HG02973 (cell line): ENCODE measurements at regions not wholly inside any gene's neighbourhood (a gene's known extent, or its start where the extent isn't known, plus 50 kb on each side); places are given as distances from the start of the nearest gene placed in this dataset.

Source experiments
- ATAC-seq: cut with Tn5 transposase; IDR thresholded peaks from one replicate; pipeline ENCODE4 v1.9.1; 2021; ENCODE audit warnings: moderate library complexity; ENCODE audit not compliant: unreplicated experiment

- ATAC-seq: no peak
These were observed 163.1 kb upstream of the NPVF start for GRCh38 chr7:25391295-25391861.

- ATAC-seq: no peak
These were observed 163.8 kb upstream of the NPVF start for GRCh38 chr7:25391961-25392587.

- ATAC-seq: no peak
These were observed 164.5 kb upstream of the NPVF start for GRCh38 chr7:25392588-25393338.

- ATAC-seq: no peak
These were observed 167.7 kb upstream of the NPVF start for GRCh38 chr7:25395976-25396375.

GRCh38 chr7:25396668-25397067 lies 168.4 kb upstream of the NPVF start:
- no peak for ATAC-seq

GRCh38 chr7:25398418-25398817 lies 170.1 kb upstream of the NPVF start:
- no peak for ATAC-seq

- ATAC-seq: no peak
These were observed 170.9 kb upstream of the NPVF start for GRCh38 chr7:25399000-25399750.

GRCh38 chr7:25402532-25402931 lies 174.2 kb upstream of the NPVF start:
- ATAC-seq: no peak

- no peak for ATAC-seq
These were observed 177.4 kb upstream of the NPVF start for GRCh38 chr7:25405736-25406135.

GRCh38 chr7:25407053-25407452 lies 178.8 kb upstream of the NPVF start:
- ATAC-seq: no peak

- no peak for ATAC-seq
These were observed 179.9 kb upstream of the NPVF start for GRCh38 chr7:25408012-25408687.

- no peak for ATAC-seq
These were observed 180.6 kb upstream of the NPVF start for GRCh38 chr7:25408876-25409275.

- no peak for ATAC-seq
These were observed 181.8 kb upstream of the NPVF start for GRCh38 chr7:25409897-25410636.

- no peak for ATAC-seq
These were observed 192.5 kb upstream of the NPVF start for GRCh38 chr7:25420771-25421170.

- no peak for ATAC-seq
These were observed 195.8 kb upstream of the NPVF start for GRCh38 chr7:25424113-25424512.

- ATAC-seq: no peak
These were observed 196.6 kb upstream of the NPVF start for GRCh38 chr7:25424855-25425254.

GRCh38 chr7:25427721-25428120 lies 199.4 kb upstream of the NPVF start:
- no peak for ATAC-seq

- no peak for ATAC-seq
These were observed 201.4 kb upstream of the NPVF start for GRCh38 chr7:25429731-25430130.

GRCh38 chr7:25430200-25430931 lies 202.1 kb upstream of the NPVF start:
- no peak for ATAC-seq

- no peak for ATAC-seq
These were observed 203.7 kb upstream of the NPVF start for GRCh38 chr7:25431956-25432450.
